ENCODE measurements at regions not wholly inside any gene's neighbourhood (a gene's known extent, or its start where the extent isn't known, plus 50 kb on each side); places are given as distances from the start of the nearest gene placed in this dataset.

- Histone ChIP-seq H2AFZ (ENCODE audit: control insufficient read depth, low read length) (no peak overlapping the region), H4K20me1 (ENCODE audit: control insufficient read depth, extremely low read depth, insufficient read depth, low read length) (no peaks in the 10 kb centered on the region), H3K9me3 (ENCODE audit: control insufficient read depth, low read depth, low read length) (no peaks in the 10 kb centered on the region), H3K79me2 (ENCODE audit: control insufficient read depth, insufficient read depth, low read length) (no peaks in the 10 kb centered on the region), H3K27ac (ENCODE audit: control insufficient read depth, insufficient read depth, low read length) (no peak overlapping the region), H3K36me3 (ENCODE audit: control insufficient read depth in 2 of 2, extremely low read depth in 1 of 2, insufficient read depth in 2 of 2, low read length in 2 of 2) (no peaks in the 10 kb centered on the region), H3K9ac (ENCODE audit: control insufficient read depth, extremely low read depth, insufficient read depth, low read length) (no peak overlapping the region), H3K9me1 (ENCODE audit: control insufficient read depth, extremely low read depth, insufficient read depth, low read length) (no peaks in the 10 kb centered on the region), H3K27me3 (ENCODE audit: control insufficient read depth, extremely low read depth, insufficient read depth, low read length) (peaks cover 5% of the 10 kb centered on the region), H3K4me2 (ENCODE audit: control insufficient read depth, extremely low read depth, insufficient read depth, low read depth, low read length) (no peak overlapping the region), H3K4me3 (ENCODE audit: control insufficient read depth in 2 of 3, extremely low read depth in 1 of 3, insufficient read depth in 2 of 3, low read depth in 1 of 3, low read length in 3 of 3) (no peak overlapping the region), H3K4me1 (ENCODE audit: control insufficient read depth, extremely low read depth, insufficient read depth, low read length) (no peaks in the 10 kb centered on the region)
- FAIRE-seq: no peak
- dilution Hi-C loops (cut with MboI; ENCODE audit: extremely low pct_ligation_motif_present, low sequenced_read_pairs): no loop called here
- no peak for DNase-seq (ENCODE audit: low read depth, low spot score)
- TF ChIP-seq, protein P1, sequence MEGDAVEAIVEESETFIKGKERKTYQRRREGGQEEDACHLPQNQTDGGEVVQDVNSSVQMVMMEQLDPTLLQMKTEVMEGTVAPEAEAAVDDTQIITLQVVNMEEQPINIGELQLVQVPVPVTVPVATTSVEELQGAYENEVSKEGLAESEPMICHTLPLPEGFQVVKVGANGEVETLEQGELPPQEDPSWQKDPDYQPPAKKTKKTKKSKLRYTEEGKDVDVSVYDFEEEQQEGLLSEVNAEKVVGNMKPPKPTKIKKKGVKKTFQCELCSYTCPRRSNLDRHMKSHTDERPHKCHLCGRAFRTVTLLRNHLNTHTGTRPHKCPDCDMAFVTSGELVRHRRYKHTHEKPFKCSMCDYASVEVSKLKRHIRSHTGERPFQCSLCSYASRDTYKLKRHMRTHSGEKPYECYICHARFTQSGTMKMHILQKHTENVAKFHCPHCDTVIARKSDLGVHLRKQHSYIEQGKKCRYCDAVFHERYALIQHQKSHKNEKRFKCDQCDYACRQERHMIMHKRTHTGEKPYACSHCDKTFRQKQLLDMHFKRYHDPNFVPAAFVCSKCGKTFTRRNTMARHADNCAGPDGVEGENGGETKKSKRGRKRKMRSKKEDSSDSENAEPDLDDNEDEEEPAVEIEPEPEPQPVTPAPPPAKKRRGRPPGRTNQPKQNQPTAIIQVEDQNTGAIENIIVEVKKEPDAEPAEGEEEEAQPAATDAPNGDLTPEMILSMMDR (optimal IDR thresholded peaks at IDR 0.05 in 1 of 3, IDR thresholded peaks at IDR 0.05 in 1 of 3, conservative IDR thresholded peaks at IDR 0.05 in 1 of 3; ENCODE audit: extremely low read depth in 1 of 3, insufficient read depth in 2 of 3, low read length in 3 of 3): peak in 1 of 3 experiments; percentile 19
- no peak for TF ChIP-seq EZH2 (IDR thresholded peaks at IDR 0.05; ENCODE audit: low read length)
These were observed 100.7 kb upstream of the STMND1 start for GRCh38 chr6:17001188-17001587.

DNA sequence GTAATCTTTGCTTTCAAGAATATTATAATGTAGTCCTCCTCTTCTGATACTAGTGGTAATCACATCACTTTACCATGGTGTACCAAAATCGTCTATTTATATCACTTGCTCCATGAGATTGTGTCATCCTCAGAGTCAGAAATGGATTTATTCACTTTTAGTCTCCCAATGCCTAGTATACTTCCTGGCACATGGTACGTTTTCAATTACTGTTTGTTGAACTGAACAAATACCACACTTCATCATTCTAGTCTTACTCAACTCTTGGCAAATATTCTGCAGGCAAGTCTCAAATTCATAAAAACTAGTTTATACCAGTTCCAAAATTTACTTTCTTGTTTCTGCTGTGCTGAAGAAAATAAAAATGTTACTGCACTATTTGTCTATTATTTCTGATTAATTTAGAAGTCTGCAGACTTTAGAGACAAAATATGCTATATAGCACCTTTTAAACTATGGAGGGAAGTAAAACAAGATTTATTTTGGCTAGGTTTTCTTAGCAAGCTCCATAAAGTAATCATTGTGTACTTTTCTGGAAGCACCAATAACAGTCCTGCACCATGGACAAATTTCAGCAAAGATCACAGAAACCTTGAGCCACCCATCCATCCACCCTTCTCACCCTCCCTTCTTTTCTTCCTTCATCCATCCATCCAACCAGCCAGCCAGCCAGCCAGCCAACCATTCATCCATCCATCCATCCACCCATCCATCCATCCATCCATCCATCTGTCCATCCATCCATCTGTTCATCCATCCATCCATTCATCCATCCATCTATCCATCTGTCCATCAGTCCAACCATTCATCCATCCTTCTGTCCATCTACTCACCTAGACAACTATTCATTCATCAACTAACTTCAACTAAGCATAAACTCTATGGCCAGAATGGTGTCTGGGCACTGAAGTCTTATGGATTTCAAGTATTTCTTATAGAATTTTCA is 102.1 kb upstream of the STMND1 start:
- Histone ChIP-seq H3K79me2 (ENCODE audit: control insufficient read depth, insufficient read depth, low read length) (no peaks in the 10 kb centered on the region), H3K9me3 (ENCODE audit: control insufficient read depth, low read depth, low read length) (no peaks in the 10 kb centered on the region), H3K9ac (ENCODE audit: control insufficient read depth, extremely low read depth, insufficient read depth, low read length) (no peak overlapping the region), H3K9me1 (ENCODE audit: control insufficient read depth, extremely low read depth, insufficient read depth, low read length) (no peaks in the 10 kb centered on the region), H3K4me3 (ENCODE audit: control insufficient read depth in 2 of 3, extremely low read depth in 1 of 3, insufficient read depth in 2 of 3, low read depth in 1 of 3, low read length in 3 of 3) (no peak overlapping the region), H3K4me2 (ENCODE audit: control insufficient read depth, extremely low read depth, insufficient read depth, low read depth, low read length) (no peak overlapping the region), H3K27me3 (ENCODE audit: control insufficient read depth, extremely low read depth, insufficient read depth, low read length) (peaks cover 5% of the 10 kb centered on the region), H3K36me3 (ENCODE audit: control insufficient read depth in 2 of 2, extremely low read depth in 1 of 2, insufficient read depth in 2 of 2, low read length in 2 of 2) (no peaks in the 10 kb centered on the region), H3K4me1 (ENCODE audit: control insufficient read depth, extremely low read depth, insufficient read depth, low read length) (no peaks in the 10 kb centered on the region), H3K27ac (ENCODE audit: control insufficient read depth, insufficient read depth, low read length) (no peak overlapping the region), H4K20me1 (ENCODE audit: control insufficient read depth, extremely low read depth, insufficient read depth, low read length) (no peaks in the 10 kb centered on the region), H2AFZ (ENCODE audit: control insufficient read depth, low read length) (no peak overlapping the region)
- DNase-seq (ENCODE audit: low read depth, low spot score): no peak
- no peak for FAIRE-seq
- TF ChIP-seq EZH2 (IDR thresholded peaks at IDR 0.05; ENCODE audit: low read length): no peak
- TF ChIP-seq, protein P1 (optimal IDR thresholded peaks at IDR 0.05 in 1 of 3, IDR thresholded peaks at IDR 0.05 in 1 of 3, conservative IDR thresholded peaks at IDR 0.05 in 1 of 3; ENCODE audit: extremely low read depth in 1 of 3, insufficient read depth in 2 of 3, low read length in 3 of 3): no peak
- dilution Hi-C loops (cut with MboI; ENCODE audit: extremely low pct_ligation_motif_present, low sequenced_read_pairs): no loop called here
